DOHH2 (cell line): ENCODE measurements at regions not wholly inside any gene's neighbourhood (a gene's known extent, or its start where the extent isn't known, plus 50 kb on each side); places are given as distances from the start of the nearest gene placed in this dataset.

Experiments
- EZH2phosphoT487 ChIP-seq: fragments of 200-600 bp; sonication (generic); IDR thresholded peaks from 2 replicates; pipeline ENCODE4 v1.6.1; 2017; ENCODE audit warnings: borderline replicate concordance, mild to moderate bottlenecking, antibody characterized with exemption, low read length, moderate library complexity, mixed read lengths
- TF ChIP-seq, protein P1 (sequence below): fragments of 200-600 bp; sonication (generic); IDR thresholded peaks from one replicate; pipeline ENCODE4 v1.5.1; 2014; ENCODE audit warnings: antibody characterized with exemption, mild to moderate bottlenecking, low read depth, low read length; ENCODE audit not compliant: poor library complexity, severe bottlenecking

DNA sequence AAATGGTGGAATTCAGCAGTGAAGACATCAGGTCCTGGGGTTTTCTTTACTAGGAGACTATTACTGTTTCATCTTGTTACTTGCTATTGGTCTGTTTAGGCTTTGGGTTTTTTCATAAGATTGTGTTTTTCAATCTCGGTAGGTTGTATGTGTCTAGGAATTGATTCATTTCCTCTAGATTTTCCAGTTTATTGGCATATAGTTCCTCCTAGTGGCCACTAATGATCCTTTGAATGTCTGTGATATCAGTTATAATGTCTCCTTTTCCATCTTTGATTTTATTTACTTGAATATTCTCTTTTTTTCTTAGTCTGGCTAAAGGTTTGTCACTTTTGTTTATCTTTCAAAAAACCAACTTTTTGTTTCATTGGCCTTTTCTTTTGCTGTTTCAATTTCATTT lies 233.0 kb downstream of the RWDD3 start:
- TF ChIP-seq, protein P1, sequence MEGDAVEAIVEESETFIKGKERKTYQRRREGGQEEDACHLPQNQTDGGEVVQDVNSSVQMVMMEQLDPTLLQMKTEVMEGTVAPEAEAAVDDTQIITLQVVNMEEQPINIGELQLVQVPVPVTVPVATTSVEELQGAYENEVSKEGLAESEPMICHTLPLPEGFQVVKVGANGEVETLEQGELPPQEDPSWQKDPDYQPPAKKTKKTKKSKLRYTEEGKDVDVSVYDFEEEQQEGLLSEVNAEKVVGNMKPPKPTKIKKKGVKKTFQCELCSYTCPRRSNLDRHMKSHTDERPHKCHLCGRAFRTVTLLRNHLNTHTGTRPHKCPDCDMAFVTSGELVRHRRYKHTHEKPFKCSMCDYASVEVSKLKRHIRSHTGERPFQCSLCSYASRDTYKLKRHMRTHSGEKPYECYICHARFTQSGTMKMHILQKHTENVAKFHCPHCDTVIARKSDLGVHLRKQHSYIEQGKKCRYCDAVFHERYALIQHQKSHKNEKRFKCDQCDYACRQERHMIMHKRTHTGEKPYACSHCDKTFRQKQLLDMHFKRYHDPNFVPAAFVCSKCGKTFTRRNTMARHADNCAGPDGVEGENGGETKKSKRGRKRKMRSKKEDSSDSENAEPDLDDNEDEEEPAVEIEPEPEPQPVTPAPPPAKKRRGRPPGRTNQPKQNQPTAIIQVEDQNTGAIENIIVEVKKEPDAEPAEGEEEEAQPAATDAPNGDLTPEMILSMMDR, result no peak
- TF ChIP-seq EZH2phosphoT487, result no peak
